Endothelial cell (in vitro differentiated cells): ENCODE measurements at regions not wholly inside any gene's neighbourhood (a gene's known extent, or its start where the extent isn't known, plus 50 kb on each side); places are given as distances from the start of the nearest gene placed in this dataset.

Experiments used
- DNase-seq: peaks from one replicate; pipeline ENCODE4 v3.0.0; 2021; ENCODE audit warnings: low spot score
- H3K27ac Mint-ChIP-seq: one replicate; pipeline ENCODE4 v1.8.0; 2021; ENCODE audit warnings: mixed read lengths, inconsistent platforms; ENCODE audit not compliant: unreplicated experiment
- H3K27me3 Mint-ChIP-seq: one replicate; pipeline ENCODE4 v1.8.0; 2021; ENCODE audit warnings: mild to moderate bottlenecking, moderate library complexity, mixed read lengths, inconsistent platforms; ENCODE audit not compliant: unreplicated experiment
- H3K36me3 Mint-ChIP-seq: one replicate; pipeline ENCODE4 v1.8.0; 2021; ENCODE audit warnings: mild to moderate bottlenecking, low read depth, mixed read lengths, inconsistent platforms; ENCODE audit not compliant: unreplicated experiment
- H3K4me1 Mint-ChIP-seq: one replicate; pipeline ENCODE4 v1.8.0; 2021; ENCODE audit warnings: mild to moderate bottlenecking, mixed read lengths, inconsistent platforms; ENCODE audit not compliant: unreplicated experiment
- H3K4me3 Mint-ChIP-seq: one replicate; pipeline ENCODE4 v1.8.0; 2021; ENCODE audit warnings: mild to moderate bottlenecking, mixed read lengths, inconsistent platforms; ENCODE audit not compliant: unreplicated experiment
- H3K9me3 Mint-ChIP-seq: one replicate; pipeline ENCODE4 v1.8.0; 2021; ENCODE audit warnings: mixed read lengths, inconsistent platforms; ENCODE audit not compliant: unreplicated experiment
- CTCF ChIP-seq: fragments of 200-600 bp; sonication (generic); IDR thresholded peaks from one replicate; pipeline ENCODE4 v1.5.0; 2021; ENCODE audit warnings: antibody characterized with exemption; ENCODE audit not compliant: unreplicated experiment

- no peaks in the 10 kb centered on the region for H3K9me3 Mint-ChIP-seq
- DNase-seq: no peak
- peaks cover 6% of the 10 kb centered on the region for H3K4me1 Mint-ChIP-seq
- TF ChIP-seq CTCF: no peak
- H3K36me3 Mint-ChIP-seq: no peaks in the 10 kb centered on the region
- peaks cover 2% of the 10 kb centered on the region for H3K27me3 Mint-ChIP-seq
- no peak overlapping the region for H3K4me3 Mint-ChIP-seq
- H3K27ac Mint-ChIP-seq: no peak overlapping the region
Measured at GRCh38 chr1:204760350-204760749, 74.8 kb upstream of the LRRN2 start.

- Mint-ChIP-seq H3K4me3 (no peak overlapping the region), H3K36me3 (no peaks in the 10 kb centered on the region), H3K4me1 (peaks cover 6% of the 10 kb centered on the region), H3K9me3 (no peaks in the 10 kb centered on the region), H3K27me3 (peaks cover 2% of the 10 kb centered on the region), H3K27ac (no peak overlapping the region)
- TF ChIP-seq CTCF: no peak
- no peak for DNase-seq
Measured at GRCh38 chr1:204760757-204761156, 75.2 kb upstream of the LRRN2 start.

- Mint-ChIP-seq H3K27ac (no peak overlapping the region), H3K27me3 (no peaks in the 10 kb centered on the region)
Measured at GRCh38 chr1:204763773-204764427, 78.4 kb upstream of the LRRN2 start.

GRCh38 chr1:204769997-204770396 lies 84.5 kb upstream of the LRRN2 start:
- DNase-seq: no peak
- Mint-ChIP-seq H3K9me3 (peaks cover 5% of the 10 kb centered on the region), H3K4me1 (peaks cover 6% of the 10 kb centered on the region), H3K36me3 (no peaks in the 10 kb centered on the region), H3K27me3 (peaks cover 1% of the 10 kb centered on the region), H3K27ac (no peak overlapping the region), H3K4me3 (no peak overlapping the region)
- TF ChIP-seq CTCF: no peak

More at GRCh38 chr1:204763773-204764427, 78.4 kb upstream of the LRRN2 start:
- Mint-ChIP-seq H3K4me1 (peaks cover 6% of the 10 kb centered on the region), H3K9me3 (no peaks in the 10 kb centered on the region), H3K36me3 (no peaks in the 10 kb centered on the region), H3K4me3 (no peak overlapping the region)
- peak; percentile 79 for TF ChIP-seq CTCF
- peak; percentile 85 for DNase-seq

GRCh38 chr1:204771358-204771757 lies 85.8 kb upstream of the LRRN2 start:
- Mint-ChIP-seq H3K36me3 (no peaks in the 10 kb centered on the region), H3K27me3 (peaks cover 1% of the 10 kb centered on the region), H3K9me3 (peaks cover 5% of the 10 kb centered on the region), H3K27ac (no peak overlapping the region), H3K4me1 (peaks cover 6% of the 10 kb centered on the region), H3K4me3 (no peak overlapping the region)
- DNase-seq: no peak
- no peak for TF ChIP-seq CTCF
